SK-N-SH (cell line): ENCODE measurements at regions not wholly inside any gene's neighbourhood (a gene's known extent, or its start where the extent isn't known, plus 50 kb on each side); places are given as distances from the start of the nearest gene placed in this dataset.
"Not testable (repeated sequence)": the region's sequence is repeated elsewhere in the genome, so short reads cannot be mapped to it uniquely, and the experiment has no call there.

ENCODE experiments used
- CTCF ChIP-seq: fragments of 200-600 bp; sonication (generic); IDR thresholded peaks from 2 replicates; pipeline ENCODE4 v1.6.1; 2017; ENCODE audit warnings: antibody characterized with exemption, mild to moderate bottlenecking, moderate library complexity
- ELF1 ChIP-seq: IDR thresholded peaks from 2 replicates; pipeline ENCODE4 v1.4.0; 2012
- EP300 ChIP-seq, 2 experiments: IDR thresholded peaks; 2 replicates each; pipeline versions ENCODE4 v1.4.0 to v1.6.1; 2012; ENCODE audit warnings: borderline replicate concordance in 1 of 2, low read depth in 1 of 2, low read length in 1 of 2
- FOSL2 ChIP-seq: IDR thresholded peaks from 2 replicates; pipeline ENCODE4 v1.4.0; 2012; ENCODE audit warnings: low read depth, mild to moderate bottlenecking, moderate library complexity, borderline replicate concordance
- FOXM1 ChIP-seq: IDR thresholded peaks from 2 replicates; pipeline ENCODE4 v1.4.0; 2012; ENCODE audit warnings: low read depth, mild to moderate bottlenecking
- GABPA ChIP-seq: IDR thresholded peaks from 2 replicates; pipeline ENCODE4 v1.4.0; 2012; ENCODE audit warnings: low read depth, mild to moderate bottlenecking
- IRF3 ChIP-seq: fragments of 150-350 bp; IDR thresholded peaks from 2 replicates; pipeline ENCODE4 v1.6.1; 2016; ENCODE audit warnings: mild to moderate bottlenecking, low read depth, low read length
- MAX ChIP-seq: IDR thresholded peaks from 2 replicates; pipeline ENCODE4 v1.4.0; 2012; ENCODE audit warnings: low read depth
- POLR2AphosphoS5 ChIP-seq: IDR thresholded peaks from 2 replicates; pipeline ENCODE4 v1.6.1; 2012; ENCODE audit warnings: low read depth, low read length
- RCOR1 ChIP-seq: fragments of 150-350 bp; IDR thresholded peaks from 2 replicates; pipeline ENCODE4 v1.6.1; 2017; ENCODE audit warnings: antibody characterized with exemption, low read length
- REST ChIP-seq: IDR thresholded peaks from 2 replicates; pipeline ENCODE4 v1.6.1; 2012; ENCODE audit warnings: mild to moderate bottlenecking, low read depth, low read length, moderate library complexity
- SIN3A ChIP-seq: IDR thresholded peaks from 2 replicates; pipeline ENCODE4 v1.6.1; 2012; ENCODE audit warnings: low read depth, mild to moderate bottlenecking, low read length, moderate library complexity, borderline replicate concordance
- TAF1 ChIP-seq: IDR thresholded peaks from 2 replicates; pipeline ENCODE4 v1.6.1; 2012; ENCODE audit warnings: low read depth, mild to moderate bottlenecking, low read length, moderate library complexity, borderline replicate concordance
- ZBTB33 ChIP-seq: IDR thresholded peaks from 2 replicates; pipeline ENCODE4 v1.4.0; 2012; ENCODE audit warnings: low read depth, borderline replicate concordance

GRCh38 chr12:131655469-131656174 is 55.3 kb upstream of the SFSWAP start:
- not testable (repeated sequence) for TF ChIP-seq EP300 (IDR thresholded peaks at IDR 0.05; ENCODE audit: borderline replicate concordance in 1 of 2, low read depth in 1 of 2, low read length in 1 of 2); RCOR1; CTCF; REST; MAX; POLR2AphosphoS5; TAF1; IRF3; FOSL2; GABPA; ZBTB33; ELF1; SIN3A; FOXM1
